ENCODE measurements at regions not wholly inside any gene's neighbourhood (a gene's known extent, or its start where the extent isn't known, plus 50 kb on each side); places are given as distances from the start of the nearest gene placed in this dataset.
"Not testable (repeated sequence)": the region's sequence is repeated elsewhere in the genome, so short reads cannot be mapped to it uniquely, and the experiment has no call there.

GRCh38 chr16:34743115-34743514 is 1283.7 kb downstream of the TP53TG3F start:
- no peaks in the 10 kb centered on the region for H3K79me2 ChIP-seq (ENCODE audit: insufficient read depth, low read length)
- DNase-seq (ENCODE audit: insufficient read length, low spot score, missing footprints) = no peak
- no peak overlapping the region for H3K4me2 ChIP-seq (ENCODE audit: insufficient read depth, low read length)
- no peaks in the 10 kb centered on the region for H3K36me3 ChIP-seq (ENCODE audit: insufficient read depth, low read length)
- peaks cover 7% of the 10 kb centered on the region for H3K9me3 ChIP-seq (ENCODE audit: low read depth, low read length)
- H3K27ac ChIP-seq (ENCODE audit: low read depth, low read length) = no peak overlapping the region
- no peak overlapping the region for H3K4me3 ChIP-seq (ENCODE audit: insufficient read depth, low read length)
- H3K27me3 ChIP-seq (ENCODE audit: insufficient read depth, low read length) = no peaks in the 10 kb centered on the region
- H4K20me1 ChIP-seq (ENCODE audit: insufficient read depth, low read length) = no peaks in the 10 kb centered on the region
- TF ChIP-seq CTCF (IDR thresholded peaks at IDR 0.05; ENCODE audit: extremely low read depth, low read depth, low read length) = no peak
- H3K4me1 ChIP-seq (ENCODE audit: insufficient read depth, low read length) = no peaks in the 10 kb centered on the region
- H2AFZ ChIP-seq (ENCODE audit: low read length) = no peak overlapping the region

- Histone ChIP-seq H3K9me3 (ENCODE audit: low read depth, low read length) (peaks cover 14% of the 10 kb centered on the region), H3K79me2 (ENCODE audit: insufficient read depth, low read length) (no peaks in the 10 kb centered on the region), H4K20me1 (ENCODE audit: insufficient read depth, low read length) (no peaks in the 10 kb centered on the region), H3K27me3 (ENCODE audit: insufficient read depth, low read length) (no peaks in the 10 kb centered on the region), H3K4me1 (ENCODE audit: insufficient read depth, low read length) (no peaks in the 10 kb centered on the region), H2AFZ (ENCODE audit: low read length) (no peak overlapping the region), H3K4me3 (ENCODE audit: insufficient read depth, low read length) (no peak overlapping the region), H3K27ac (ENCODE audit: low read depth, low read length) (no peak overlapping the region), H3K36me3 (ENCODE audit: insufficient read depth, low read length) (no peaks in the 10 kb centered on the region), H3K4me2 (ENCODE audit: insufficient read depth, low read length) (no peak overlapping the region)
- no peak for DNase-seq (ENCODE audit: insufficient read length, low spot score, missing footprints)
- no peak for TF ChIP-seq CTCF (IDR thresholded peaks at IDR 0.05; ENCODE audit: extremely low read depth, low read depth, low read length)
Observed at GRCh38 chr16:34758835-34759234, 1299.4 kb downstream of the TP53TG3F start.

- H3K27ac ChIP-seq (ENCODE audit: low read depth, low read length); H3K4me2 ChIP-seq (ENCODE audit: insufficient read depth, low read length); H3K79me2 ChIP-seq (ENCODE audit: insufficient read depth, low read length); H3K36me3 ChIP-seq (ENCODE audit: insufficient read depth, low read length); H3K9me3 ChIP-seq (ENCODE audit: low read depth, low read length); H2AFZ ChIP-seq (ENCODE audit: low read length); DNase-seq (ENCODE audit: insufficient read length, low spot score, missing footprints); H3K27me3 ChIP-seq (ENCODE audit: insufficient read depth, low read length); H3K4me1 ChIP-seq (ENCODE audit: insufficient read depth, low read length); H4K20me1 ChIP-seq (ENCODE audit: insufficient read depth, low read length); H3K4me3 ChIP-seq (ENCODE audit: insufficient read depth, low read length): not testable (repeated sequence)
Observed at GRCh38 chr16:34791835-34792234, 1332.4 kb downstream of the TP53TG3F start.

GRCh38 chr16:34801875-34802274 is 1342.5 kb downstream of the TP53TG3F start:
- DNase-seq (ENCODE audit: insufficient read length, low spot score, missing footprints) = no peak
- Histone ChIP-seq H4K20me1 (ENCODE audit: insufficient read depth, low read length) (no peaks in the 10 kb centered on the region), H3K9me3 (ENCODE audit: low read depth, low read length) (no peaks in the 10 kb centered on the region), H3K4me1 (ENCODE audit: insufficient read depth, low read length) (no peaks in the 10 kb centered on the region), H3K36me3 (ENCODE audit: insufficient read depth, low read length) (no peaks in the 10 kb centered on the region), H2AFZ (ENCODE audit: low read length) (no peak overlapping the region), H3K27me3 (ENCODE audit: insufficient read depth, low read length) (no peaks in the 10 kb centered on the region), H3K27ac (ENCODE audit: low read depth, low read length) (no peak overlapping the region), H3K79me2 (ENCODE audit: insufficient read depth, low read length) (no peaks in the 10 kb centered on the region), H3K4me2 (ENCODE audit: insufficient read depth, low read length) (no peak overlapping the region), H3K4me3 (ENCODE audit: insufficient read depth, low read length) (no peak overlapping the region)
- no peak for TF ChIP-seq CTCF (IDR thresholded peaks at IDR 0.05; ENCODE audit: extremely low read depth, low read depth, low read length)

Measured in osteoblast (primary cell).